ENCODE measurements at regions not wholly inside any gene's neighbourhood (a gene's known extent, or its start where the extent isn't known, plus 50 kb on each side); places are given as distances from the start of the nearest gene placed in this dataset.

GRCh38 chr6:119541132-119541905 lies 191.8 kb upstream of the MAN1A1 start (continued):
- TF ChIP-seq ZSCAN4 (tag by site-specific recombination; IDR thresholded peaks at IDR 0.05): 0 out of 2 replicates have a peak, but pooled peaks have one; percentile 30
- TF ChIP-seq KLF8 (tag by site-specific recombination; IDR thresholded peaks at IDR 0.05): peak; percentile 60
- no peak for TF ChIP-seq ZNF558 (tag by site-specific recombination; IDR thresholded peaks at IDR 0.05)
- no peak for TF ChIP-seq ZFP41 (tag by site-specific recombination; IDR thresholded peaks at IDR 0.05; ENCODE audit: borderline replicate concordance)

- Histone ChIP-seq H3K4me3 (ENCODE audit: low read depth, low read length) (no peak overlapping the region), H3K9me3 (ENCODE audit: control insufficient read depth, insufficient read depth, low read depth, low read length) (no peaks in the 10 kb centered on the region), H3K36me3 (ENCODE audit: control insufficient read depth in 2 of 2, insufficient read depth in 1 of 2, low read length in 2 of 2) (no peaks in the 10 kb centered on the region), H3K4me1 (ENCODE audit: control insufficient read depth, insufficient read depth, low read length) (no peaks in the 10 kb centered on the region), H3K27ac (ENCODE audit: extremely low read depth, low read depth, low read length) (no peak overlapping the region)
- CTCF ChIA-PET: interaction anchor here (0.6 kb wide), 1 partner anchor 441 kb away, joined by 3 read pairs; no protein-coding TSS in a partner anchor
- POLR2A ChIA-PET: no interaction called here
- TF ChIP-seq YY2 (tag by site-specific recombination; IDR thresholded peaks at IDR 0.05) (no peak), TCF7L2 (IDR thresholded peaks at IDR 0.05; ENCODE audit: borderline replicate concordance, low read depth, low read length) (no peak)
Observed at GRCh38 chr6:119540417-119540816, 190.9 kb upstream of the MAN1A1 start.

- CTCF ChIA-PET: no interaction called here
- H3K4me1 ChIP-seq (ENCODE audit: control insufficient read depth, insufficient read depth, low read length): no peaks in the 10 kb centered on the region
- POLR2A ChIA-PET: no interaction called here
- H3K9me3 ChIP-seq (ENCODE audit: control insufficient read depth, insufficient read depth, low read depth, low read length): no peaks in the 10 kb centered on the region
- H3K27ac ChIP-seq (ENCODE audit: extremely low read depth, low read depth, low read length): no peak overlapping the region
- H3K4me3 ChIP-seq (ENCODE audit: low read depth, low read length): no peak overlapping the region
- H3K36me3 ChIP-seq (ENCODE audit: control insufficient read depth in 2 of 2, insufficient read depth in 1 of 2, low read length in 2 of 2): no peaks in the 10 kb centered on the region
- TF ChIP-seq ZNF18 (tag by site-specific recombination; IDR thresholded peaks at IDR 0.05) (no peak), PBX3 (CRISPR knock-in tag; IDR thresholded peaks at IDR 0.05) (no peak), ZNF791 (tag by site-specific recombination; IDR thresholded peaks at IDR 0.05) (no peak), BCL6B (tag by site-specific recombination; IDR thresholded peaks at IDR 0.05) (no peak), ZNF670 (tag by site-specific recombination; IDR thresholded peaks at IDR 0.05; ENCODE audit: low read depth) (no peak), ZNF23 (tag by site-specific recombination; IDR thresholded peaks at IDR 0.05; ENCODE audit: borderline replicate concordance) (no peak), HOXC10 (CRISPR knock-in tag; IDR thresholded peaks at IDR 0.05) (no peak), ZNF341 (tag by site-specific recombination; IDR thresholded peaks at IDR 0.05; ENCODE audit: low read depth) (no peak), ZNF510 (tag by site-specific recombination; IDR thresholded peaks at IDR 0.05; ENCODE audit: insufficient replicate concordance) (no peak), PRDM2 (tag by site-specific recombination; IDR thresholded peaks at IDR 0.05; ENCODE audit: borderline replicate concordance) (no peak)
Observed at GRCh38 chr6:119539066-119539746, 189.6 kb upstream of the MAN1A1 start.

Data from HEK293 (cell line).